Mucosa of gallbladder (tissue), 1 donor: ENCODE measurements at regions not wholly inside any gene's neighbourhood (a gene's known extent, or its start where the extent isn't known, plus 50 kb on each side); places are given as distances from the start of the nearest gene placed in this dataset.
"Not testable (repeated sequence)": the region's sequence is repeated elsewhere in the genome, so short reads cannot be mapped to it uniquely, and the experiment has no call there.

Experiments
- DNase-seq: peaks from one replicate; pipeline ENCODE4 v3.0.0-alpha.2; 2020; ENCODE audit warnings: low spot score
- donor health status: DM: no; HTN: no; CAD: no.

GRCh38 chr5:158207733-158208132 lies 348.8 kb upstream of the CLINT1 start:
- DNase-seq: no peak

GRCh38 chr5:158205992-158206391 lies 347.0 kb upstream of the CLINT1 start:
- DNase-seq: no peak

- no peak for DNase-seq
Observed at GRCh38 chr5:158203261-158203660, 344.3 kb upstream of the CLINT1 start.

- DNase-seq: no peak
Observed at GRCh38 chr5:158202801-158203200, 343.9 kb upstream of the CLINT1 start.

GRCh38 chr5:158200619-158201018 lies 341.7 kb upstream of the CLINT1 start:
- no peak for DNase-seq

- no peak for DNase-seq
Observed at GRCh38 chr5:158198636-158199035, 339.7 kb upstream of the CLINT1 start.

- DNase-seq: no peak
Observed at GRCh38 chr5:158195416-158196210, 336.7 kb upstream of the CLINT1 start.

- no peak for DNase-seq
Observed at GRCh38 chr5:158194561-158194976, 335.6 kb upstream of the CLINT1 start.

- not testable (repeated sequence) for DNase-seq
Observed at GRCh38 chr5:158193395-158193794, 334.4 kb upstream of the CLINT1 start.

- DNase-seq: no peak
Observed at GRCh38 chr5:158180407-158180806, 321.5 kb upstream of the CLINT1 start.

GRCh38 chr5:158179271-158179670 lies 320.3 kb upstream of the CLINT1 start:
- no peak for DNase-seq

GRCh38 chr5:158178535-158178934 lies 319.6 kb upstream of the CLINT1 start:
- DNase-seq: no peak

GRCh38 chr5:158177146-158177545 lies 318.2 kb upstream of the CLINT1 start:
- DNase-seq: no peak

- no peak for DNase-seq
Observed at GRCh38 chr5:158175934-158176481, 317.1 kb upstream of the CLINT1 start.

GRCh38 chr5:158174918-158175851 lies 316.2 kb upstream of the CLINT1 start:
- peak; percentile 67 for DNase-seq

GRCh38 chr5:158174026-158174425 lies 315.1 kb upstream of the CLINT1 start:
- DNase-seq: no peak

GRCh38 chr5:158172005-158172404 lies 313.1 kb upstream of the CLINT1 start:
- no peak for DNase-seq

GRCh38 chr5:158170534-158170933 lies 311.6 kb upstream of the CLINT1 start:
- DNase-seq: no peak

GRCh38 chr5:158170060-158170459 lies 311.1 kb upstream of the CLINT1 start:
- peak; percentile 68 for DNase-seq

- DNase-seq: no peak
Observed at GRCh38 chr5:158166424-158166823, 307.5 kb upstream of the CLINT1 start.

- no peak for DNase-seq
Observed at GRCh38 chr5:158165647-158166046, 306.7 kb upstream of the CLINT1 start.

GRCh38 chr5:158164296-158165047 lies 305.5 kb upstream of the CLINT1 start:
- no peak for DNase-seq
